HG02798 (cell line): ENCODE measurements at regions not wholly inside any gene's neighbourhood (a gene's known extent, or its start where the extent isn't known, plus 50 kb on each side); places are given as distances from the start of the nearest gene placed in this dataset.
"Not testable (repeated sequence)": the region's sequence is repeated elsewhere in the genome, so short reads cannot be mapped to it uniquely, and the experiment has no call there.

Experiments
- ATAC-seq: cut with Tn5 transposase; IDR thresholded peaks from one replicate; pipeline ENCODE4 v1.9.1; 2021; ENCODE audit warnings: mild to moderate bottlenecking; ENCODE audit not compliant: unreplicated experiment, poor library complexity

DNA sequence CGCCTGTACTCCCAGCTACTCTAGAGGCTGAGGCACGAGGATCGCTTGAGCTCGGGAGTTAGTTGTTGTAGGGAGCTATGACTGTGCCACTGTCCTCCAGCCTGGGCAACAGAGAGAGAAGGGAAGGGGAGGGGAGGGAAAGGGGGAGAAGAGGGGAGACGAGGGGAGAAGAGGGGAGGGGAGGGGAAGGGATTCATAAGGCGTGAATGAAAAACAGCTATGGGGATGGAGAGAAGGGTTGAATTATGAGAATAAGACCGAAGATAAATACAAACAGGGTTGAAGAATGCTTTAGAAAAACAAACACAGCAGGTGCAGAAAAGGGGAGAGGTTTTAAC lies 106.0 kb downstream of the TRIM27 start:
- no peak for ATAC-seq

DNA sequence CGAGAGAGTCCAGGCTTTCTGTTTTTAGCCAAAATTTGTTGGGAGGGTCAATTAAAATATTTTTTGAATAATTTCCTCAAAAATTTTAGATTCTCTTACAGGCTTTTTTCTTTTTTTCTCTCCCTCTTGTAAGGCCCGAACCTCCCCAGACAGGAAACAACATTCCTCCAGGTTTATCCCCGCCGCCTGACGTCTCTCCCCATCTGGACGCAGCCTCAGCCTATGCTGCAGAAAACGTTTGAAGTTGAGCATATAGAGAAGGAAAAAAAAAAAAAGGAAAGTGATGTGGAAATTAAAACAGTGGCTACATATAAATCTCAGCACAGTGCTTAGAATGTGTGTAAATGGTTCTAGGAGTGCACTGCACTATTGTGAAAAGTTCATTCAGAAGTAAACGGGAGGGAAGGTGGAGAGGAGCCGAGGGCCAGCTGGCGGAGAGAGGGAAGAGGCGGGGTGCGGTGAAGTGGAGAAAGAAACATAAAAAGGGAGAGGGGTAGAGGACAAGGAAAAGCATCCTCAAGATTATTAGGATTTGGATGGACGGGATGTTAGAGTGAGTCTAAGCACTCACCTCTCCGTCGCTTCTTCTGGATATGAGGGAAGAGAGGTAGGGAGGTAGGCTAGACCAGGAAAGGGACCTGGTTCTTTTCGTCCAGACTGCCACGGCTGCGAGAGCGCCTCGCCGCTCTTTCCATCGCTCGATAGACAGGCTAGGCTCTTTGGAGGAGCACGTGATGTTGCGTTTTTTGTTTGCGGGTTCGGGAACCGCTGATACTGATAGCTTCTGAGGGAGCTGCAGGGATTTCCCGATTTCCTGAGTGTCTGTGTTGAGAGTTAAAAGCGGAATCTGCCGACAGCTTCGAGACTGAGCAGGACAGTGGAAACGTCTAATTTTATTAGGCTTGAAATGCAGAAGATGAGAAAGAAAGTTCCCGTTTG lies 98.7 kb downstream of the TRIM27 start:
- no peak for ATAC-seq

GRCh38 chr6:28825732-28826293 lies 98.0 kb downstream of the TRIM27 start:
- ATAC-seq, result no peak

DNA sequence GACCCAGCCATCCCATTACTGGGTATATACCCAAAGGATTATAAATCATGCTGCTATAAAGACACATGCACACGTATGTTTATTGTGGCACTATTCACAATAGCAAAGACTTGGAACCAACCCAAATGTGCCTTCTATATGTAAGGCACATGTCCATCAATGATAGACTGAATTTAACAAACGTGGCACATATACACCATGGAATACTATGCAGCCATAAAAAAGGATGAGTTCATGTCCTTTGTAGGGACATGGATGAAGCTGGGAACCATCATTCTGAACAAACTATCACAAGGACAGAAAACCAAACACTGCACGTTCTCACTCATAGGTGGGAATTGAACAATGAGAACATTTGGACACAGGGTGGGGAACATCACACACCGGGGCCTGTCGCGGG lies 92.1 kb downstream of the TRIM27 start:
- not testable (repeated sequence) for ATAC-seq

GRCh38 chr6:28836703-28837102 lies 87.1 kb downstream of the TRIM27 start:
- ATAC-seq, result not testable (repeated sequence)

GRCh38 chr6:28838289-28838633 lies 85.5 kb downstream of the TRIM27 start:
- ATAC-seq, result peak; percentile 63

GRCh38 chr6:28838634-28839442 lies 84.9 kb downstream of the TRIM27 start:
- peak; percentile 71 for ATAC-seq

- ATAC-seq, result no peak
These were observed 84.2 kb downstream of the TRIM27 start for GRCh38 chr6:28839443-28840120.

GRCh38 chr6:28841290-28841689 lies 82.5 kb downstream of the TRIM27 start:
- ATAC-seq, result no peak

DNA sequence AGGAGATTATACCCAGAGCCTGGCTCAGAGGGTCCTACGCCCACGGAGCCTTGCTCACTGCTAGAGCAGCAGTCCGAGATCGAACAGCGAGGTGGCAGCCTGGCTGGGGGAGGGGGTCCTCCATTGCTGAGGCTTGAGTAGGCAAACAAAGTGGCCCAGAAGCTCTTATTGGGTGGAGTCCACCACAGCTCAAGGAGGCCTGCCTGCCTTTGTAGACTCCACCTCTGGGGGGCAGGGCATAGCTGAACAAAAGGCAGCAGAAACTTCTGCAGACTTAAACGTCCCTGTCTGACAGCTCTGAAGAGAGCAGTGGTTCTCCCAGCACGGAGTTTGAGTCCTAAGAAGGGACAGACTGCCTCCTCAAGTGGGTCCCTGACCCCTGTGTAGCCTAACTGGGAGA lies 75.0 kb downstream of the TRIM27 start:
- ATAC-seq, result not testable (repeated sequence)
